B cell (primary cell): ENCODE measurements at regions not wholly inside any gene's neighbourhood (a gene's known extent, or its start where the extent isn't known, plus 50 kb on each side); places are given as distances from the start of the nearest gene placed in this dataset.

Experiments
- ATAC-seq: fragments of 200-7000 bp; cut with Tn5 transposase; one replicate; pipeline ENCODE4 v1.10.0; 2021; ENCODE audit warnings: low read depth, mild to moderate bottlenecking, moderate number of reproducible peaks, moderate library complexity
- CTCF ChIA-PET: fragments of 350-600 bp; sonication (Branson Sonifier 250); formaldehyde crosslinking; loops from one replicate; lab custom pipeline; 2021; ENCODE audit warnings: antibody characterized with exemption, inconsistent platforms; lab: Charles Lee
- POLR2A ChIA-PET: fragments of 350-600 bp; sonication (Branson Sonifier 250); formaldehyde crosslinking; loops from one replicate; lab custom pipeline; 2021; ENCODE audit warnings: antibody characterized with exemption; lab: Charles Lee
- DNase-seq: peaks from one replicate; pipeline ENCODE4 v3.0.0; 2013
- H2AFZ ChIP-seq: 2 replicates; pipeline ENCODE4 v1.6.1; 2012; ENCODE audit warnings: mild to moderate bottlenecking, low read depth, low read length; ENCODE audit not compliant: insufficient read depth, poor library complexity, severe bottlenecking
- H3K27ac ChIP-seq, 2 donors: 1 replicate in 1 of 2; 2 replicates in 1 of 2; pipeline ENCODE4 v1.5.1; 2012 to 2013; ENCODE audit warnings: low read length in 2 of 2, mild to moderate bottlenecking in 2 of 2, moderate library complexity in 1 of 2
- H3K27me3 ChIP-seq, 4 experiments: fragments of 200-600 bp in 1 of 4; sonication (generic) in 1 of 4; replicated peaks in 1 of 4; 1 replicate in 2 of 4; 2 replicates in 2 of 4; pipeline versions ENCODE4 v1.6.1 to v1.7.0; 2013 to 2016; ENCODE audit warnings: low read length in 3 of 4, mild to moderate bottlenecking in 2 of 4, mixed read lengths in 1 of 4, moderate library complexity in 1 of 4; ENCODE audit not compliant: insufficient read depth in 4 of 4, control insufficient read depth in 3 of 4; ENCODE audit errors: control extremely low read depth in 1 of 4
- H3K36me3 ChIP-seq, 2 experiments: replicated peaks in 1 of 2; 1 replicate in 1 of 2; 2 replicates in 1 of 2; pipeline versions ENCODE4 v1.6.1 to v1.7.1; 2013; ENCODE audit warnings: low read length in 1 of 2; ENCODE audit not compliant: insufficient read depth in 2 of 2, control insufficient read depth in 1 of 2; ENCODE audit errors: control extremely low read depth in 1 of 2, extremely low read depth in 1 of 2
- H3K4me1 ChIP-seq, 2 donors: fragments of 200-600 bp in 1 of 2; sonication (generic) in 1 of 2; 1 replicate in 1 of 2; 2 replicates in 1 of 2; pipeline versions ENCODE4 v1.5.1 to v1.6.1; 2013 to 2017; ENCODE audit warnings: low read length in 2 of 2; ENCODE audit not compliant: control insufficient read depth in 2 of 2, insufficient read depth in 2 of 2
- H3K4me2 ChIP-seq: replicated peaks from 2 replicates; pipeline ENCODE3; 2012; ENCODE audit warnings: mild to moderate bottlenecking, low read depth, low read length; ENCODE audit not compliant: poor library complexity, severe bottlenecking
- H3K4me3 ChIP-seq, 5 experiments: fragments of 200-600 bp in 1 of 5; sonication (generic) in 1 of 5; 1 replicate in 3 of 5; 2 replicates in 2 of 5; pipeline versions ENCODE4 v1.5.1 to v1.7.0; 2011 to 2016; ENCODE audit warnings: low read length in 4 of 5, mild to moderate bottlenecking in 4 of 5, low read depth in 2 of 5, control low read depth in 1 of 5, moderate library complexity in 1 of 5; ENCODE audit not compliant: insufficient read depth in 1 of 5; ENCODE audit errors: control extremely low read depth in 1 of 5, extremely low read depth in 1 of 5
- H3K79me2 ChIP-seq: fragments of 200-600 bp; sonication (generic); one replicate; pipeline ENCODE4 v1.6.0; 2016; ENCODE audit warnings: low read length; ENCODE audit not compliant: control insufficient read depth, insufficient read depth
- H3K9ac ChIP-seq: fragments of 200-600 bp; sonication (generic); 2 replicates; pipeline ENCODE4 v1.6.1; 2017; ENCODE audit warnings: mild to moderate bottlenecking, low read length, moderate library complexity
- H3K9me3 ChIP-seq, 3 donors: one replicate each; pipeline versions ENCODE4 v1.6.1 to v1.7.1; 2013; ENCODE audit warnings: low read length in 2 of 3; ENCODE audit not compliant: control insufficient read depth in 2 of 3, insufficient read depth in 1 of 3; ENCODE audit errors: control extremely low read depth in 1 of 3
- H4K20me1 ChIP-seq: 2 replicates; pipeline ENCODE4 v1.6.0; 2012; ENCODE audit warnings: mild to moderate bottlenecking, low read length; ENCODE audit not compliant: insufficient read depth, control insufficient read depth, poor library complexity, severe bottlenecking
- H3K27ac Mint-ChIP-seq: one replicate; pipeline ENCODE4 v1.8.0; 2021; ENCODE audit warnings: mixed read lengths
- H3K27me3 Mint-ChIP-seq: one replicate; pipeline ENCODE4 v1.8.0; 2021; ENCODE audit warnings: mixed read lengths
- H3K4me1 Mint-ChIP-seq: one replicate; pipeline ENCODE4 v1.8.0; 2021; ENCODE audit warnings: mixed read lengths
- H3K4me3 Mint-ChIP-seq: one replicate; pipeline ENCODE4 v1.8.0; 2021; ENCODE audit warnings: mixed read lengths
- H3K9me3 Mint-ChIP-seq: one replicate; pipeline ENCODE4 v1.8.0; 2022; ENCODE audit warnings: mixed read lengths; ENCODE audit not compliant: insufficient read depth
- EZH2 ChIP-seq: IDR thresholded peaks from 2 replicates; pipeline ENCODE4 v1.6.1; 2012; ENCODE audit warnings: borderline replicate concordance, low read depth, mild to moderate bottlenecking, moderate library complexity, low read length; ENCODE audit not compliant: insufficient read depth, poor library complexity, severe bottlenecking
- WGBS: methylation state at CpG from one replicate; pipeline ENCODE4 v1.1.5; 2013; ENCODE audit warnings: missing lambda C conversion rate; ENCODE audit not compliant: insufficient coverage; 5-methylcytosine and 5-hydroxymethylcytosine counted together
- intact Hi-C: fragments of 100-400 bp; cut with micrococcal nuclease; formaldehyde crosslinking; loops from one replicate; pipeline ENCODE4 v1.10.0; 2022
- TF ChIP-seq, protein P1 (sequence below): fragments of 200-600 bp; IDR thresholded peaks from one replicate; pipeline ENCODE4 v1.8.0; 2022; ENCODE audit warnings: antibody characterized with exemption, mild to moderate bottlenecking

DNA sequence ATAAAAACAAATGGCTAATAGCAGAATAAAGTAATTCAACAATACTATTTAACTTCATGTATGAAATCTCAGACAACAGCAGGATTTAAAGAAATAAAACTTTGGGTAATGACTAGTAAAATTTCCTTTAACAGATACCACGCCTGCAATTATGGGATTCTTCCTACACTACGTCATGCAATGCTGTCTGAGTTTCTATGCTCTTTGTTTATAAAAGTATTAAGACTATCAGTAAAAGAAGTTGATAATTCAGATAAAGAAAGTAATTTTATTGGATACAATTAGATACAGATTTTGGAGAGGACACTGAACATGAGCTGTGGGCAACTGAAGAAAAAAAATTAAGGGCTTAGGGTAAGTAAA lies 308.4 kb upstream of the LRFN5 start:
- no peak overlapping the region for H2AFZ ChIP-seq
- H3K4me1 Mint-ChIP-seq = no peaks in the 10 kb centered on the region
- intact Hi-C loops = no loop called here
- no peaks in the 10 kb centered on the region for H3K27me3 ChIP-seq
- H3K27me3 Mint-ChIP-seq = no peaks in the 10 kb centered on the region
- TF ChIP-seq, protein P1, sequence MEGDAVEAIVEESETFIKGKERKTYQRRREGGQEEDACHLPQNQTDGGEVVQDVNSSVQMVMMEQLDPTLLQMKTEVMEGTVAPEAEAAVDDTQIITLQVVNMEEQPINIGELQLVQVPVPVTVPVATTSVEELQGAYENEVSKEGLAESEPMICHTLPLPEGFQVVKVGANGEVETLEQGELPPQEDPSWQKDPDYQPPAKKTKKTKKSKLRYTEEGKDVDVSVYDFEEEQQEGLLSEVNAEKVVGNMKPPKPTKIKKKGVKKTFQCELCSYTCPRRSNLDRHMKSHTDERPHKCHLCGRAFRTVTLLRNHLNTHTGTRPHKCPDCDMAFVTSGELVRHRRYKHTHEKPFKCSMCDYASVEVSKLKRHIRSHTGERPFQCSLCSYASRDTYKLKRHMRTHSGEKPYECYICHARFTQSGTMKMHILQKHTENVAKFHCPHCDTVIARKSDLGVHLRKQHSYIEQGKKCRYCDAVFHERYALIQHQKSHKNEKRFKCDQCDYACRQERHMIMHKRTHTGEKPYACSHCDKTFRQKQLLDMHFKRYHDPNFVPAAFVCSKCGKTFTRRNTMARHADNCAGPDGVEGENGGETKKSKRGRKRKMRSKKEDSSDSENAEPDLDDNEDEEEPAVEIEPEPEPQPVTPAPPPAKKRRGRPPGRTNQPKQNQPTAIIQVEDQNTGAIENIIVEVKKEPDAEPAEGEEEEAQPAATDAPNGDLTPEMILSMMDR = no peak
- TF ChIP-seq EZH2 = no peak
- no peaks in the 10 kb centered on the region for H3K9me3 Mint-ChIP-seq
- H3K9ac ChIP-seq = no peak overlapping the region
- no peaks in the 10 kb centered on the region for H3K9me3 ChIP-seq
- H3K27ac ChIP-seq = no peak overlapping the region
- H3K36me3 ChIP-seq = no peaks in the 10 kb centered on the region
- H3K79me2 ChIP-seq = no peaks in the 10 kb centered on the region
- H3K4me2 ChIP-seq = no peak overlapping the region
- no CpG with 5 or more reads among the region's 2 CpGs for WGBS
- DNase-seq = no peak
- H3K4me3 ChIP-seq = no peak overlapping the region
- no peak overlapping the region for H3K4me3 Mint-ChIP-seq
- no peaks in the 10 kb centered on the region for H4K20me1 ChIP-seq
- ChIA-PET CTCF (no interaction called here), POLR2A (no interaction called here)
- no peak for ATAC-seq
- no peaks in the 10 kb centered on the region for H3K4me1 ChIP-seq
- H3K27ac Mint-ChIP-seq = no peak overlapping the region

DNA sequence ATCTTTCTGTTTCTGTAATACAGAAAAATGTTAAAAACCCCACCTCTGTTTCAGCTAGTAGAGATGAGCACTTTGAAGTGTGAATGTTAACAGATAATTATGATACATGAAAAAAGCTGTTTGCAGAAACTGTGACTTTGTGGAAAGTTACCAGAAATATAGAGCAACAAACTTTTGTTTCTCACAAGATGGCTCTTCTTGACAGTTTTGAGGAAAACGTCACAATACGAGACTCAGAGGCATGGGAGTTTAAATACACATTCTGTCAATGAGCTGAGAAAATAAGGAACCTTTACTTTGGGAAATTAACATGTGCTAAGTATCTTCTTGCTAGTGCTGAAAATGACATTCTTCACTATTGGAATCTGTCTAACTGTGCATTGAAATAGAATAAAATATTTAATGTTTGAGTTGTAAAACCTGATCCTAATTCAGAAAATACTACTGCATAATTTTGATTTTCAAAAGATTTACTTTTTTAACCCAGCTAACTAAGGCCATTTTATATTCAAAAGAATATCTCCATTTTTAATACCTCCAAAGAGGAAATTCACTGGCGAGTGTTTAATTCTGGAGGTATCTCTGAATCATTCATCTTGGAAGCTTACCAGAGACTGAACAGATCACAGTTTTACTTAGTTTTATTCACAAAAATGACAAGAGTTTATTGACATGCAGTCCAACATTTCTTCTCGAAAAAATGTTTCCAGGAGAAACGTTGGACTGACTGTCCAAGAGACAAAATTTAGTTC lies 308.9 kb upstream of the LRFN5 start:
- no CpG with 5 or more reads among the region's 5 CpGs for WGBS
- no peaks in the 10 kb centered on the region for H4K20me1 ChIP-seq
- no peaks in the 10 kb centered on the region for H3K9me3 Mint-ChIP-seq
- no peaks in the 10 kb centered on the region for H3K27me3 ChIP-seq
- H3K27ac ChIP-seq = no peak overlapping the region
- no peak overlapping the region for H3K4me2 ChIP-seq
- no peaks in the 10 kb centered on the region for H3K4me1 ChIP-seq
- POLR2A ChIA-PET = no interaction called here
- intact Hi-C loops = no loop called here
- H3K4me1 Mint-ChIP-seq = no peaks in the 10 kb centered on the region
- no peaks in the 10 kb centered on the region for H3K27me3 Mint-ChIP-seq
- H3K4me3 ChIP-seq = no peak overlapping the region
- H3K79me2 ChIP-seq = no peaks in the 10 kb centered on the region
- CTCF ChIA-PET = no interaction called here
- DNase-seq (no peak), ATAC-seq (no peak)
- no peak overlapping the region for H3K27ac Mint-ChIP-seq
- H3K9me3 ChIP-seq = no peaks in the 10 kb centered on the region
- no peak for TF ChIP-seq EZH2
- TF ChIP-seq, protein P1 = no peak
- H2AFZ ChIP-seq = no peak overlapping the region
- no peak overlapping the region for H3K4me3 Mint-ChIP-seq
- H3K36me3 ChIP-seq = no peaks in the 10 kb centered on the region
- no peak overlapping the region for H3K9ac ChIP-seq
